ENCODE measurements at regions not wholly inside any gene's neighbourhood (a gene's known extent, or its start where the extent isn't known, plus 50 kb on each side); places are given as distances from the start of the nearest gene placed in this dataset.
A peak's percentile ranks its signal among the peaks of the same experiment; 100 is the strongest.

- DNase-seq = no peak
These were observed 146.8 kb downstream of the SMAD6 start for GRCh38 chr15:66848686-66849392.

- DNase-seq = no peak
These were observed 147.3 kb downstream of the SMAD6 start for GRCh38 chr15:66849393-66849745.

DNA sequence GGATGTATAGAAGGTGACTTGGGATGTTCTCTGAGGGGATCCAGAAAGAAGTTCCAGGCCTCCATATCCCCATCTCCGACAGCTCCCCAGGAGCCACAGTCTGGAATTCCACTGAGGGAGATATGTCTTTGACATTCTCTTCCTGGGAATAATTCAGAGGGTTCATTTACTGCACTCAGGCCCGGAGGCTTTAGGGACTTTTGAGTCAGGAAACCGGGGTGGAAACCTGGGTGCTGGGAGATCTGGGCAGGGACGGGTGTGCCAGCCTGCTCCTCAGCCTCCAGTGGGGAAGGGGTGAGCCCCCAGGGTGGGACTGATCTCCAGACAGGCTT lies 147.7 kb downstream of the SMAD6 start:
- no peak for DNase-seq

DNA sequence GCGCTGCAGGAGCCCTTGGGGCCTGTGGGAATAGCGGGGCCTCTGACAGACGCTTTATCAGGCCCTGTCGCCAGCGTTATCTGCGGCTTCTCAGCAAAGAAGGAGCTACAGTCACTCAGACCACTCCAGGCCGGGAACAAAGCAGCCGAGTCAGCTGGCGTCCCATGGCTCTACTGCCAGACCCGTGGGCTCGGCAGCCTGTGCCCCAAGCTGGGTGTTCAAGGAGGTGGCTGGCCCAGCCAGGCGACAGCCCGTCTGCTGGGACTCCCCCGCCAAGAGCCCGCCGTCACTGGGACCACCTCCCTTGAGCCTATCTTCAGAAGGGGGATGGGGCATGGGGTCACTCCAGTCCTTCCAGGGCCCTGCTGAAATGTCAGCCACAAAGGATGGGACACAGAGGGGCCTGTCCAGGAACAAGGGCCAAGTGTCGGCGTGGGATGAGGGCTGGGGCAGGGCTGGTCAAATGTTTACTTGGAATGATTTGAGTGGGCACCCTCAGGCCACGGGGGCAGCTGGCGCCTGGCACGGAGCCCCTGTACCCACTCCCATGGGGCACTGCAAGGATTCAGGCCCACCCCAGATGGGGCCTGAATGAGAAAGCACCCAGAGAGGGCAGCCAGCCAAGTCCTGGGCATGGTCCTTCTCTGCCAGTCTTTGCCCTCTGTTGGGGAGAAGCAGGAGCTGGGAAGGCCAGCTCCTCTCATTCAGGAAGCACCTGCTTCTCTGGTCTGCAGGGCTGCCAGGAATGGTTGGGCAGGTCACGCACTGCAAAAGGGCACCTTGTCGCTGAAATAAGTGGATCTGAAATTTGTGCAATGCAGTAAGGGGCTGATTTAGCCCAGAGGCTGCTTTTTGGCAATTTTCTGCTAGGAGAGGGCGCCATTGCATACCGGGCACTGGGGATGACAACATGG lies 148.3 kb downstream of the SMAD6 start:
- no peak for DNase-seq

- DNase-seq = no peak
These were observed 148.9 kb downstream of the SMAD6 start for GRCh38 chr15:66850996-66851310.

DNA sequence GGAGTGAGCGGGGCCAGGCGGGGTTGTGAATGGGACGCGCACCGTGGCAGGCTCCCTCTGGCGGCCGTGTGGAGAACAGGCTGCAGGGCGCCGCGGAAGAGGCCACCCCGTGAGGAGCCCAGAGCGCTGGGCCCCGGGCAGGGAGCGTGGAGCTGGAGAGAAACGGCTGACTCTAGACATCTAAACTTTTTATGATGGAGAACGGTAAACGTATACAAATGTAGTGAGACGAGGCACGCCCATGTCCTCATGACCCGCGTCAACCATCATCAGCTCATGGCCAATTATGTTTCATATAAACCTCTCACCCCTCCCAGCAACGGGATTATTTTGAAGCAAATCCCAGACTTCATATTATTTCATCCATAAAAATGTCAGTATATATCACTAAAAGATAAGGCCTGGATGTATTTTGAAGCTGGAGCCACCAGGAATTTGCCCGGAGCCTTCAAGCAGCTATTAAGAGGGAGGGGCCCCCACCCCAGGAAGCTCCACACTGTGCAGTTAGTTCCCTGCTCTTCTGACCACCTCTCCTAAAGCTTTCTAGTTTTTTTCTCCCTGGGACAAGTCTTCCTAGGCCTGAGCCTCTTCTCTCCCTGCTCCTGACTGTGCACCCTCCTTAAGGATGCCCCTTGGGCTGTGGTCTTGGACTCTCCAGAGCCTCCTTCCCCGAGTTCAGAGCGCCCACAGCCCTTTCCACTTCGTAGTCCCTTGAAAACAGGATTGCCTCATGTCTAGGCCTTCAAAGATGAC lies 149.5 kb downstream of the SMAD6 start:
- DNase-seq = peak; percentile 64 to 75

GRCh38 chr15:66852064-66852905 lies 150.2 kb downstream of the SMAD6 start:
- DNase-seq = no peak

DNA sequence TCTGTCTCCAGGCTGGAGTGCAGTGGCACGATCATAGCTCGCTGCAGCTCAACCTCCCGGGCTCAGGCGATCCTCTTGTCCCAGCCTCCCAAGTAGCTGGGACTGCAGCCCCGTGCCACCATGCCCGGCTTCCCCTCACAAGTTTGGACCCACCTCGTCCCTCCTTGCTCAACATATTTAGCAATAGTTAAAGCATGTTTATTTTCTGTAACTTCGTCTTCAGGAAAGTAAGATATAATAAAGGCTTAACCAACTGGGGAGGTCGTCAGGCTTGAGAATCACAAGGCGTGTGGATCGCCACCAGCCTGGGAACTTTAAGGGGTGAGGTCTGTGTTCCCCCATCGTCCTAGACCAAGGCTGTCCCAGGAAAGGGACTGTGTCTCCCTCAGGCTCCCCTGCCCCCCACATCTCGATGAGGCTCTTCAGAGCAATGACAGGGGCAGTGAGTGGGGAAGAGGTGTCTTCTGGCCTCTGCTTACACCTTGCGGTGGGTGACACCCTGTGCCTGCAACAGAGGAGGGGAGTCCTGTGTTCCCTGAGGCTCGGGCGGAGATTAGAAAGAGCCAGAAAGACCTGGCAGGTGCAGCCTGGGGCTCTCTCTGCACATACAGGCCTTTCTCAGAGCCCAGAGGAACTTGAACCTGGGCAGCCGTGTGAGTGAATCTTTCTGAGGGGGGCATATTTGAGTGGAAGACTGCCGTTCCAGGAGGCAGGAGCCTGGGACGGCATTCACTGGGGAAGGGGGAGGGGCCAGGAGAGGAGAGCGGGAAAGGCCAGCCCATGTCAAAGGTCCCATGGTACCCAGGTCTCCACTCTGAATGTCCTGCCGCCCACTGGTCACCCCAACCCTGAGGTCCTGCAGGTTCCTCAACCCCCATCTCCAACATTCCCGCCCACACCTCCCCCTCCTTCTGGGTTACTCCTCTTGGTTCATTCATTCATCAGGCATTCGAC lies 152.3 kb downstream of the SMAD6 start:
- DNase-seq = no peak

DNA sequence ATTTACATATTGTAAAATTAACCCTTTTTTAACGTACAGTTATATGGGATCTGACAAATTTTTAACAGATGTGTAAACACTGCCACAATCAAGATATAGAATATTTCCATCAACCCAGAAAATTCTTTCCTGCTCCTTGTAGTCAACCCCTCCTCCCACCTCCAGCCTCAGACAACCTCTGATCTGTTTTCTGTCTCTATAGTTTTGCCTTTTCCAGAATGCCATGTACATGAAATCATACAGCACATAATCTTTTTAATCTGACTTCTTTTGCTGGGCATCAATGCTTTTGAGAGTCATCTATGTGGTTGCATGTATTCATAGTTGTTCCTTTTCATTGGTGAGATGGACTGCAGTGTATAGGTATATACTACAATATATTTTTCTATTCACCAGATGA lies 153.0 kb downstream of the SMAD6 start:
- DNase-seq = no peak

- no peak for DNase-seq
These were observed 155.7 kb downstream of the SMAD6 start for GRCh38 chr15:66857694-66858093.

GRCh38 chr15:66858423-66859207 lies 156.6 kb downstream of the SMAD6 start:
- DNase-seq = no peak

- no peak for DNase-seq
These were observed 157.7 kb downstream of the SMAD6 start for GRCh38 chr15:66859688-66860253.

GRCh38 chr15:66860844-66861243 lies 158.8 kb downstream of the SMAD6 start:
- DNase-seq = no peak

GRCh38 chr15:66862111-66862939 lies 160.3 kb downstream of the SMAD6 start:
- DNase-seq = no peak

GRCh38 chr15:66862940-66863335 lies 160.9 kb downstream of the SMAD6 start:
- DNase-seq = peak; percentile 64 to 75

DNA sequence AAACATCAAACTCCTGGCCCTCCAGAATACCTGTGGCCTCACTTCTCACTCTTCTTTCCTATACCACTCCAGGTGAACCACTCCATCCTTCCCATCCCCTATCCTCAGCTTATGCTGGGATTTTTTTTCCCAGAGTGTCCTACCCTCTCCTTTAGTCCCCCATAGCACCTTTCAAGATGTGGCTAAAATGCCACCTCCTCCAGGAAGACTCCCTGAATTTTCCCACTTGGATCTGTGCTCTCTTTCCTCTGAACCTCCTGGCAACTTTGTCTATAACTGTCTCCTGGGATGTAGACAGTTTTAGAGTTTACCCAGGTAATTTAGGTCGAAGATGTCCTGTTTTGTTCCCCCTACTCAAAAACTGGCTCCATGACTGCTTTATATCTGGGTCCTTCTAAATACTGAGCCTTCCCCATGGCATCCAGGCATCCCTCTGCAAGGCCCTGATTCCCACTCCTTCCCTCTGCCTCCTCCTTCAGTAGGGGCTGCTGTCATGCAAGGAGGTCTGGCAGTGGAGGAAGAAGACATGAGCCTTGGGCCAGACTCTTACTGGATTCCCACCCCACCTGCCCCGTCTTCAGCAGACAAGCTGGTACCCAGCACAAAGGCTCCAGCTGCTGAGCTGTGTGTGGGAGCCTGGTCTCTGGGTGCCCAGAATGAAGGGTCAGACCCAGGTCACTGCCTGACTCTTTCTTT lies 161.5 kb downstream of the SMAD6 start:
- DNase-seq = no peak

DNA sequence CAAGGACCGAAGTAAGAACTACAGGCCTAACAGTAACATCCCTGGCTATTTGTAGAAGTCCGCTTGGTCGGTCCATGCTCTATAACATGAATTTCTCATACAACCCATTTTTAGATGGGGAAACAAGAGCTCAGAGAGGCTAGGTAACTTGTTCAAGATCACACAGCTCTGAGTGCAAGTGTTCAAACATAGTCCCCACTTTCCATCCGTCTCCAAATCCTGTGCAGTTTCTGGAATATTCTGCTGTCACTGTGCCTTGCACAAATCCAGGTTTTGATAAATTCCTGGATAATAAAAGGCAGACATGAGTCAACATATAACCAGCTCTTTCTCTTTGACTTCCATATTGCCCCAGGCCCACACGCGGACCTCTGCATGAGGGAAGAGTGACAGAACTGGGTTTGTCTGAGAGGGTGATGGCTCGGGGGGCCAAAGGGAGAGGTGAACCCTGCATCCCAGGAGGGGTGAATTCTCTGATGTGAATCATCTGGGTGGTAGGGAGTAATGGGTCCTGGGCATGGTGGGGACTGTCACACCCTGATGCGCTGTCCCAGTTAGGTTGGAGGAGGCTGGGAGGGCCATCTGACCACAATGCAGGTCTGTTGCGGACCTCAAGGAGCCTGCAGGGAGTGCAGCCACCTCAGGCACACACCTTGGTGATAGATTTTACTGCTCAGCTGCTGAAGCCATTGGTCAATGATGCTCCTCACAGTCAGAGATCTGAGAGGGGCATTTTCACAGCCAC lies 162.2 kb downstream of the SMAD6 start:
- DNase-seq = no peak

- no peak for DNase-seq
These were observed 162.8 kb downstream of the SMAD6 start for GRCh38 chr15:66864871-66865281.
